ENCODE measurements at regions not wholly inside any gene's neighbourhood (a gene's known extent, or its start where the extent isn't known, plus 50 kb on each side); places are given as distances from the start of the nearest gene placed in this dataset.

- no peak overlapping the region for H3K4me3 ChIP-seq (ENCODE audit: low read depth, low read length)
- no peak for TF ChIP-seq CTCF (IDR thresholded peaks at IDR 0.05; ENCODE audit: control insufficient read depth, extremely low read depth, insufficient read depth)
- DNase-seq (ENCODE audit: low read depth) = no peak
Observed at GRCh38 chr11:32326522-32326921, 108.8 kb downstream of the WT1 start.

- no peak for DNase-seq (ENCODE audit: low read depth)
- H3K4me3 ChIP-seq (ENCODE audit: low read depth, low read length) = no peak overlapping the region
- TF ChIP-seq CTCF (IDR thresholded peaks at IDR 0.05; ENCODE audit: control insufficient read depth, extremely low read depth, insufficient read depth) = no peak
Observed at GRCh38 chr11:32328392-32328791, 106.9 kb downstream of the WT1 start.

GRCh38 chr11:32331098-32331497 lies 104.2 kb downstream of the WT1 start:
- TF ChIP-seq CTCF (IDR thresholded peaks at IDR 0.05; ENCODE audit: control insufficient read depth, extremely low read depth, insufficient read depth) = no peak
- no peak overlapping the region for H3K4me3 ChIP-seq (ENCODE audit: low read depth, low read length)
- DNase-seq (ENCODE audit: low read depth) = no peak

- H3K4me3 ChIP-seq (ENCODE audit: low read depth, low read length) = no peak overlapping the region
- no peak for DNase-seq (ENCODE audit: low read depth)
- TF ChIP-seq CTCF (IDR thresholded peaks at IDR 0.05; ENCODE audit: control insufficient read depth, extremely low read depth, insufficient read depth) = no peak
Observed at GRCh38 chr11:32331792-32332191, 103.5 kb downstream of the WT1 start.

GRCh38 chr11:32332990-32333319 lies 102.4 kb downstream of the WT1 start:
- TF ChIP-seq CTCF (IDR thresholded peaks at IDR 0.05; ENCODE audit: control insufficient read depth, extremely low read depth, insufficient read depth) = no peak
- no peak for DNase-seq (ENCODE audit: low read depth)
- no peak overlapping the region for H3K4me3 ChIP-seq (ENCODE audit: low read depth, low read length)

- DNase-seq (ENCODE audit: low read depth) = no peak
- TF ChIP-seq CTCF (IDR thresholded peaks at IDR 0.05; ENCODE audit: control insufficient read depth, extremely low read depth, insufficient read depth) = no peak
- H3K4me3 ChIP-seq (ENCODE audit: low read depth, low read length) = no peak overlapping the region
Observed at GRCh38 chr11:32333320-32333991, 101.9 kb downstream of the WT1 start.

- no peak for DNase-seq (ENCODE audit: low read depth)
Observed at GRCh38 chr11:32334822-32335221, 100.5 kb downstream of the WT1 start.

More at GRCh38 chr11:32334822-32335221, 100.5 kb downstream of the WT1 start:
- no peak for TF ChIP-seq CTCF (IDR thresholded peaks at IDR 0.05; ENCODE audit: control insufficient read depth, extremely low read depth, insufficient read depth)
- no peak overlapping the region for H3K4me3 ChIP-seq (ENCODE audit: low read depth, low read length)
